Stimulated activated CD8-positive, alpha-beta memory T cell treated with anti-CD3 and anti-CD28 coated beads, Interleukin-4, amount 100 ng/mL, for 48 hours (primary cell): ENCODE measurements at regions not wholly inside any gene's neighbourhood (a gene's known extent, or its start where the extent isn't known, plus 50 kb on each side); places are given as distances from the start of the nearest gene placed in this dataset.
"Not testable (repeated sequence)": the region's sequence is repeated elsewhere in the genome, so short reads cannot be mapped to it uniquely, and the experiment has no call there.

Source experiments
- DNase-seq: peaks from one replicate; pipeline ENCODE4 v3.0.0-alpha.2; 2020

DNA sequence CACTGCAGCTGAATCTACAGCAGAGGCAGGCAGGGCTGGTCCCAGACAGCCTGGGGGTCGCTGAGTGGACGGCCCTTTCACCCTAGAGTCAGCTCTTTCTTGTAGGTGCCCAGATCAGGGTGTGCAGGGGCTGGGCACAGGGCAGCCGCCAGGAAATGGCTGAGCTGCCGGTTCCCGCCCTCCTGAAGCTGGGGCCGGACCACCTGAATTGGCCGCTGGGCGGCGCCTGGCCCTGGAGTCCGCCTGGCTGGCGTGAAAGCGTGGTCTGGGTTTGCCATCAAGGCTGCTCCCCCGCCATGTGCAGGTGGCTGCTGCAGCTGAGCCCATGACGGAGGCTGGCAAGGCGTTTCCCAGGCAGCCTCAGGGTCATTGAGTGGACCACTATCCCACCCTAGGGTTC is 85.7 kb downstream of the POTEM start:
- DNase-seq = not testable (repeated sequence)

- DNase-seq = not testable (repeated sequence)
These were observed 86.3 kb downstream of the POTEM start for GRCh38 chr14:19053426-19054050.

- DNase-seq = not testable (repeated sequence)
These were observed 87.0 kb downstream of the POTEM start for GRCh38 chr14:19054108-19054721.

DNA sequence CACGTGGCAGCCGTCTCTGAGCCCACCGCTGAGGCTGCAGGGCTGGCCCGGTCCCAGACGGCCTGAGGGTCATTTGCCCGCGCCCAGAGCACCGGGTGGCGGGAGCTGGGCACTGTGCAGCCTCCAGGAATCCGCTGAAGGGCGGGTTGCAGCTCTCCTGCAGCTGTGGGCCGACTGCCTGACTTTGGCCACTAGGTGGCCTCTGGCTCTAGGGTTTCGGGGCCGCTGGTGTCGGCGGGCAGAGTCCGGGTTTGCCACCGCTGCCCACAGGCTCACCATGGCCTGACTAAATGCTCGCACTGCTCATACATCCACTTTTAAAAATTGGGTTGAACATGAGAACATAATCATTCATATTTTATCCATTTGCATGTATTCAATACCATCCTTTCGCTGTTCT is 87.7 kb downstream of the POTEM start:
- DNase-seq = not testable (repeated sequence)

DNA sequence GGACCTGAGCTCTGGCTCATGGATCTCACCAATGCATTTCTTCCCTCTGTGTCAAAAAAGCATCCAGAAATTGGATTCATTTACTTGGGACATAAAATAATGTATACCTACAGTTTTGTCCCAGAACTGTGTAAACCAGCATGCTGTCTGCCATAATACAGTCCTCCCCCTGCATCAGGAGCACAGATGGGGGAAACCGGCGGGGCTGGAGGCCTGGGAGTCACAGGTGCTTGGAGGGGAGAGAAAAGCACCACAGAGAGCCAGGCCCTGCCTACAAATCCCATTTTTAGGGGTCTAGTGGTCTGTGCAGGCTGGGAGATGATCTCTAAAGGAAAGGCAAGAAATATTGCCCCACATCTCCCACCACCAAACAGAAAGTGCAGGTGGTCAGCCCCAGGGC is 91.8 kb downstream of the POTEM start:
- not testable (repeated sequence) for DNase-seq

DNA sequence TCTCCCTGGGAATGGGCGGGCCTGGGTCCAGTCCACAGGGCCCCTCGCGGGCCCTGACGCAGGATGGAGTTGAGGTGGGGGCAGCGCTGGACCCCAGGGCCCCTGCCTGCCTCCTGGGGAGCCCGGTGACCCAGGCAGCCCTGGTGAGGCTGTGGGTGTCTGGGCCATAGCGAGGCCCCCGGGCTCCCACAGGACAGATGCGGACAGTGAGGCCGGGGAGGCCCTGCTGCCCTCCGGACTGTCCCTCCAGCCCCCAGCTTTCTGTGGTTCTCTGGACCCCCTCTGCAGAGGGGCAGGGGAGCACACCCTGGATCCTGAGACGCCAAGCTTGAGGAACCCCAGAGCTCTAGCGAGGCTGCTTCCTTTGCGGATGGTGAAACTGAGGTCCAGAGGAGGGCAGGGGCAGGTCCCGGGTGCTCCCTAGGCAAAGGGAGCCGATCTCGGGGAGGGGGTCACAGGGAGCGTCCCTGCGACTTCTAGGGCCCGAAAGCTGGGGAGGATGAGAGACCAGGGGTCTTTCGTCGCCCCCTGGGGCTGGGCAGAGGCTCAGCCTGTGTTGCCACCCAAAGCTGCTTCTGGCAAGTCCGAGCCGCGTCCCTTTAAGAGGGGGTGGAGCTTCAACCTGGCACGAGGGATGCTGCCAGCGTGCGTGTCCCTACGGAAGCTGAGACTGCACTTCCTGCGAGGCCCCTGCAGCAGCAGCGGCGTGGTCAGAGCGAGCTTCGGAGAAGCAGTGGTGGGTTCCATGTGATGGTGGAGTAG is 94.6 kb downstream of the POTEM start:
- not testable (repeated sequence) for DNase-seq

DNA sequence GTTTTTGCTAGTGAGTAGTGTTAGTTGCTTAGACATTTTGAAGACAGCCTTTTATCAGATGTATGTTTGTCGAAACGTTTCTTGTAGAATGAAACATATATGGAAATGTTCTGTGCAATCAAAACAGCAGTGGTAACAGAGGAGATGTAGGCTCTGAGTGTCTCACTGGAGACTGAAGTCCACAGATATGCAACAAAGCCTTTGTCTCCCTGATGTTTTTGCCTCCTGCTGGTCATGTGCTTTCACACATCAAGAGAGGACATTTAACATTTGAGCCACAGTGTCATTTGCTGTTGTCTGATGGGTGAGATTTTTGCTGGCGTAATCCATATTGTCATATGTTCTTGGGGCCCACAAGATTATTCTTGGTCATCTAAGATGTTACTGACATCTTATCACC is 101.7 kb downstream of the POTEM start:
- not testable (repeated sequence) for DNase-seq

- DNase-seq = not testable (repeated sequence)
These were observed 105.3 kb downstream of the POTEM start for GRCh38 chr14:19072518-19072917.

- DNase-seq = not testable (repeated sequence)
These were observed 121.4 kb downstream of the POTEM start for GRCh38 chr14:19088632-19089031.

GRCh38 chr14:19093227-19093626 is 126.0 kb downstream of the POTEM start:
- DNase-seq = not testable (repeated sequence)

- DNase-seq = not testable (repeated sequence)
These were observed 127.5 kb downstream of the POTEM start for GRCh38 chr14:19094731-19095130.

DNA sequence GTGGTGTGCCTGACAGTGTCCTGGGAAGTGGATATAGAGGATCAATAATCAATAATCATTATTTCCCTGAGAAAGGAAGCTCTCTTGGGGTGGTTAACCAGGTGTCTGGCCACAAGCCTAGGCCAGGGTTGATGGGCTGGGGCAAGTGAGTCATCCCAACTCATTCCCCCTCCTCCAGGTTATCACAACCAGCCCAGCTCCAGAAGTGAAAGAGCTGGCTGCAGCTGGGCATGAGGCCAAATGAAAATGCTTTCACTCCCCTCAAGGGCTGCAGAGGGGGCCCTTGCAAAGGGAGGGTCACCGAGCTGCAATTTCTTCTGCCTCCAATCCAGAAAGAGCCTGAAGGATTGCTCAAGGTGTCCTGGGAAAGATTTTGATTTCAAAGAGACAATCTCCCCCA is 127.9 kb downstream of the POTEM start:
- not testable (repeated sequence) for DNase-seq

DNA sequence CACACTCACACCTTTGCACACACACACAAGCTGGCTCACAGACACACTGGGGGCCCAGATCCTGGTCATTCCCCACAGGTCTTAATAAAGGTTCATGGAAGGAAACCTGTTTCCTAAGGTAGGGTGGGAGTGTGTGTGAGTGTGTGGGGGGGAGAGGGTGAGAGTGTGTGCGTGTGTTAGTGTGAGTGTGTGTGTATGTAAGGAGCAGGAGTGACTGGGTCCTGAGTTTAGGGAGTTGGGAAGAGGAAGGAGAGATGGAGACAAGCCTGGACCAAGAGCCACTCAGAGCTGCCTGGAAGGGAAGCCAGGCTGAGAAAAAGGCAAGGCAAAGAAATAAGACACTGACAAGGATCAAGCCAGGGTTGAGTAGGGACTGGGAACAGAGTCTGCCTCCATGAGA is 129.2 kb downstream of the POTEM start:
- DNase-seq = not testable (repeated sequence)

DNA sequence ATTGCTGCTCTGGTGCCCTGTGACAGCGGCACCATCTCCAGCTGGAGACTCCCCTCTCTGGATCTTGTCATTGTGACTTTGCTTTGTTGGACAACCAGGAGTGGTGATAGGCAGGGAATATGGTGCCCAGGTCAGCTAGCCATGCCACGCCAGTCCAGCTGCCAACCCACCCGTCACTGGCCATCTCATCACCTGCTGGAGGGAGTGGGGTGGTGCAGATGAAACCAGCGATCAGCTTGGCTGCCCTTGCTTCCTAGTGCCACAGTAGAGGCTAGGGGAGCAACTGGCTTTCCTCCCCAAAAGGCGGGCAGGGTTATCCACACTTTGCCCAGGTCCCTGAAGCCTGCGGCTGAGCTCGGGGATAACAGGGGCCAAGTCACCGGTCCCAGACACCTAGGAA is 129.6 kb downstream of the POTEM start:
- not testable (repeated sequence) for DNase-seq

DNA sequence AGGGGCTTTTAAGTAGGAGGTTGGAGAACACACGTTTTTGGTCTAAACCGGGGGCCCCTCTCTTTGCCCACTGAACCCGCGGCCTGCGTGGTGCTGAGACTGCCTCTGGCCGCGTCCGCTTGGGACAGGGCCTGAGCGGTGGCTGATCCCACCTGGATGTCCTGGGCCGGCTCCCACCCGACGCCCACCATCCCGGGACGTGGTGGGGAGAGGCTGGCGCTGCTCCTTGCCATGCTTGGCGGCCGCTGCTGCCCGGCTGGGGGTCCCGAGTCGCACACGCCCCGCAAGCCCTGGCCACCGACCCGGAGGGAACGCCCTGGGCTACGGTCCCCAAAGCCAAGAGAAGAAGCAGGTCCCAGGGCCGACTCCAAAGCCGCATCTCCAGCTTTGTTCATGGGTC is 130.1 kb downstream of the POTEM start:
- DNase-seq = not testable (repeated sequence)

GRCh38 chr14:19097750-19098149 is 130.5 kb downstream of the POTEM start:
- not testable (repeated sequence) for DNase-seq

DNA sequence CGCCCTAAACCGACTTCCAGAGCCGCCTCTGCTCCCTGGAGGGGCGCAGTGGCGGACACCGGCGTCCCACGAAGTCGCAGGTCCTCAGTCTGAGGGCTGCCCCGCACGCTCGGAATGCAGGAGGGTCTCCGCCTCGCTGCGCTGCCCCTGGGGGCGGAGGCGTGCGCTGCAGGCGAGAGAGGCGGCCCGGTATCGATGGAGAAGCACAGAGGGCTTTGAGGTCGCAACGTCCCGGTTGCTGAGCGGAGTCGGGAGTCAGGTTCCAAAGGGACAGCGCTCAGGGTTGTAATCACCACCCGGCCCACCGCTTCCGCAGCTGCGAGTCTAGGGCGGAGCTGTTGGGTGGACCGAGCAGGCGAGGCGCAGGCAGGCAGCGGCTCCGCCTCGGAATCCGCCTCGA is 131.0 kb downstream of the POTEM start:
- not testable (repeated sequence) for DNase-seq

- DNase-seq = not testable (repeated sequence)
These were observed 131.5 kb downstream of the POTEM start for GRCh38 chr14:19098732-19099131.

DNA sequence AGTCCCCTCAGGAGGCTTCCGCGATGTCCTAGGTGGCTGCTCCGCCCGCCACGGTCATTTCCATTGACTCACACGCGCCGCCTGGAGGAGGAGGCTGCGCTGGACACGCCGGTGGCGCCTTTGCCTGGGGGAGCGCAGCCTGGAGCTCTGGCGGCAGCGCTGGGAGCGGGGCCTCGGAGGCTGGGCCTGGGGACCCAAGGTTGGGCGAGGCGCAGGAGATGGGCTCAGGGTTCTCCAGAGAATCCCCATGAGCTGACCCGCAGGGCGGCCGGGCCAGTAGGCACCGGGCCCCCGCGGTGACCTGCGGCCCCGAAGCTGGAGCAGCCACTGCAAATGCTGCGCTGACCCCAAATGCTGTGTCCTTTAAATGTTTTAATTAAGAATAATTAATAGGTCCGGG is 132.1 kb downstream of the POTEM start:
- not testable (repeated sequence) for DNase-seq

DNA sequence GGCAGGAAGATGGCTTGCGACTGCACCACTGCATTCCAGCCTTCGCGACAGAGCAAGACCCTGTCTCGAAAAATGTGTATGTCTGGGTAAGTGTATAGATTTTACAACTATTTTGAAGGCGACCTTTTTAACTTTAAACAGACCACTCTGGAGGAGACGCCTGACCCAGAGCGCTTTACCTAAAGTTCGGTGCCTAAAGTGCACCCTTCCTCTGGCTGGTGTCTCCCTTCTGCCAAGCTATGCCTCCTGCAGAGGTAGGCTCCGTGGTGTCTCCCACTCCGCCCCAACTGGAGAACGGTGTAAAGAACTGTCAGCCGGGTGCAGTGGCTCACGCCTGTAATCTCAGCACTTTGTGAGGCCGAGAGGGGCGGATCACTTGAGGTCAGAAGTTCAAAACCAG is 132.7 kb downstream of the POTEM start:
- DNase-seq = not testable (repeated sequence)

- not testable (repeated sequence) for DNase-seq
These were observed 138.3 kb downstream of the POTEM start for GRCh38 chr14:19105551-19105950.

DNA sequence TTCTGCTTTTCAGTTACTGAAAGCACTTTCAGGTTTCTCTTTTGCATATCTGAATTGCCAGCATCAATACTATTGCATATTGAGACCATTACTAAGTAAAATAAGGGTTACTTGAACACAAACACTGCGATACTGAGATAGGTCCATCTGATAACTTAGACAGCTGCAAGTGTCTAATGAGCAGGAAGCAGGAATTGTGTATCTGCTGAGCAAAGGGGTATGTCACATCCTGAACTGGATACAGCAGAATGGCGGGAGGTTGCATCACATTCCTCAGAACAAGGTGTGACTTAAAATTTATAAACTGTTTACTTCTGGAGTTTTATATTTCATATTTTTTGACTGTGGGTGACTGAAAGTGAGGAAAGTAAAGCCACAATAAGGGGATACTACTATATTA is 142.7 kb downstream of the POTEM start:
- not testable (repeated sequence) for DNase-seq

- DNase-seq = not testable (repeated sequence)
These were observed 153.1 kb downstream of the POTEM start for GRCh38 chr14:19120383-19120782.
